Naive thymus-derived CD4-positive, alpha-beta T cell (primary cell): ENCODE measurements at regions not wholly inside any gene's neighbourhood (a gene's known extent, or its start where the extent isn't known, plus 50 kb on each side); places are given as distances from the start of the nearest gene placed in this dataset.

Source experiments
- ATAC-seq: fragments of 150-1000 bp; cut with Tn5 transposase; 2 replicates; pipeline ENCODE4 v1.10.0; 2021; ENCODE audit warnings: mild to moderate bottlenecking, moderate library complexity
- CTCF ChIA-PET: fragments of 350-600 bp; sonication (Branson Sonifier 250); formaldehyde crosslinking; loops from one replicate; lab custom pipeline; 2021; ENCODE audit warnings: antibody characterized with exemption; lab: Charles Lee
- POLR2A ChIA-PET: fragments of 350-600 bp; sonication (Branson Sonifier 250); formaldehyde crosslinking; loops from one replicate; lab custom pipeline; 2021; ENCODE audit warnings: antibody characterized with exemption, inconsistent platforms; lab: Charles Lee
- DNase-seq, 9 donors: peaks; one replicate each; pipeline versions ENCODE4 v3.0.0 to v3.0.0-alpha.2; 2020 to 2022; ENCODE audit warnings: mixed read lengths in 1 of 9
- H3K27ac ChIP-seq: one replicate; pipeline ENCODE4 v1.7.0; 2013; ENCODE audit warnings: mild to moderate bottlenecking, low read depth, low read length, moderate library complexity
- H3K27me3 ChIP-seq, 2 donors: one replicate each; pipeline ENCODE4 v1.7.0; 2013; ENCODE audit warnings: low read length in 2 of 2, mild to moderate bottlenecking in 2 of 2, moderate library complexity in 2 of 2; ENCODE audit not compliant: control insufficient read depth in 2 of 2, insufficient read depth in 2 of 2
- H3K36me3 ChIP-seq, 3 experiments: 1 replicate in 2 of 3; 2 replicates in 1 of 3; pipeline ENCODE4 v1.7.0; 2013; ENCODE audit warnings: low read length in 3 of 3, mild to moderate bottlenecking in 3 of 3, moderate library complexity in 1 of 3; ENCODE audit not compliant: insufficient read depth in 3 of 3, control insufficient read depth in 2 of 3
- H3K4me1 ChIP-seq, 2 donors: one replicate each; pipeline ENCODE4 v1.7.0; 2013; ENCODE audit warnings: low read length in 2 of 2, mild to moderate bottlenecking in 2 of 2, moderate library complexity in 1 of 2; ENCODE audit not compliant: control insufficient read depth in 2 of 2, insufficient read depth in 2 of 2
- H3K4me3 ChIP-seq: 2 replicates; pipeline ENCODE4 v1.7.0; 2013; ENCODE audit warnings: mild to moderate bottlenecking, low read length
- H3K9me3 ChIP-seq, 3 experiments: 1 replicate in 2 of 3; 2 replicates in 1 of 3; pipeline ENCODE4 v1.7.0; 2013; ENCODE audit warnings: low read length in 3 of 3; ENCODE audit not compliant: control insufficient read depth in 2 of 3
- H3K27ac Mint-ChIP-seq, 9 donors: one replicate each; pipeline ENCODE4 v1.8.0; 2020 to 2022; ENCODE audit warnings: mixed read lengths in 9 of 9, mild to moderate bottlenecking in 8 of 9, moderate library complexity in 5 of 9, inconsistent platforms in 2 of 9
- H3K27me3 Mint-ChIP-seq, 5 donors: one replicate each; pipeline ENCODE4 v1.8.0; 2021 to 2022; ENCODE audit warnings: mixed read lengths in 5 of 5, mild to moderate bottlenecking in 1 of 5
- H3K36me3 Mint-ChIP-seq, 5 donors: one replicate each; pipeline ENCODE4 v1.8.0; 2020 to 2022; ENCODE audit warnings: mixed read lengths in 5 of 5, mild to moderate bottlenecking in 3 of 5, inconsistent platforms in 1 of 5
- H3K4me1 Mint-ChIP-seq, 7 donors: one replicate each; pipeline ENCODE4 v1.8.0; 2020 to 2022; ENCODE audit warnings: mixed read lengths in 7 of 7, mild to moderate bottlenecking in 3 of 7, inconsistent platforms in 1 of 7
- H3K4me3 Mint-ChIP-seq, 10 donors: one replicate each; pipeline ENCODE4 v1.8.0; 2020 to 2022; ENCODE audit warnings: mild to moderate bottlenecking in 10 of 10, mixed read lengths in 10 of 10, moderate library complexity in 6 of 10, inconsistent platforms in 2 of 10
- H3K9me3 Mint-ChIP-seq, 11 donors: one replicate each; pipeline ENCODE4 v1.8.0; 2020 to 2022; ENCODE audit warnings: mixed read lengths in 11 of 11, mild to moderate bottlenecking in 4 of 11, inconsistent platforms in 1 of 11, moderate library complexity in 1 of 11
- intact Hi-C, 2 donors: fragments of 100-400 bp; cut with micrococcal nuclease; formaldehyde crosslinking; loops; one replicate each; pipeline ENCODE4 v1.15.1; 2023

DNA sequence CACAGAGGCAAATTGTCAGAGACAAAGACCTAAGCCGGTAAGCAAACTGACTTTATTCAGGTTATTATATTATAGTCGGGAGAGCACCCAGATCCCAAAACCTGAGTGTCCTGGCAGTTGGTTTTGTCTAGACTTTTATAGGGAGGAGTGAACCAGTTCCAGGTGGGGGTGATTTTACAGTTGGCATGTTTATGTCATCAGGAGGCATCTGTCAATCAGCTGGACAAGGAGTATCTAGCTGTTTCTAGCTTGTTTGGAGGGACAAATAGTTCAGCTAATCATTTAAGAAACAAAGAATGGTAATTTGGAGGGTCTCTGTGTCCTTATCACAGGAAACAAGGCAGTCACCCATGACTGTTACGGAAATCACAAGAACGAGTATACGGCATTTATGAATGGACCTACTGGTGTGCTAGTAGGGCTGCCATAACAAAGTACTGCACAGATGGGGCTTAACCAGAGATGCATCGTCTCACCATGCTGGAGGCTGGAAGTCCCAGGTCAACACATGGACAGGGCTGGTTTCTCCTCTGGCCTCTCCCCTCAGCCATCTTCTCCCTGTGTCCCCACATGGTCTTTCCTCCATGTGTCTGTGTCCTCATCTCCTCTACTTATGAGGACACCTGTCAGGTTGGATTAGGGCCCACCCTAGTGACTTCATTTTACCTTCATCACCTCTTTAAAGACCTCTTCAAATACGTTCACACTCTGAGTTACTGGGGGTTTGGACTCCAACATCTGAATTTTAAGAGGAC lies 122.7 kb downstream of the LY86 start:
- peaks cover 0 to 3% (median 0%) of the 10 kb centered on the region in 5 donors for H3K36me3 Mint-ChIP-seq
- H3K4me1 Mint-ChIP-seq, result peaks cover 15 to 35% (median 29%) of the 10 kb centered on the region in 7 donors
- no peaks in the 10 kb centered on the region for H3K27me3 ChIP-seq
- CTCF ChIA-PET, result interaction anchor here (2.4 kb wide), 1 partner anchor 13 kb away, joined by 5 read pairs; no protein-coding TSS in a partner anchor
- peaks cover 0 to 19% of the 10 kb centered on the region in 2 donors for H3K4me1 ChIP-seq
- POLR2A ChIA-PET, result no interaction called here
- H3K4me3 Mint-ChIP-seq, result peak overlapping the region; percentile 39 to 86 (median 74)
- H3K9me3 ChIP-seq, result no peaks in the 10 kb centered on the region
- H3K4me3 ChIP-seq, result no peak overlapping the region
- no peak for DNase-seq
- no peak for ATAC-seq
- H3K36me3 ChIP-seq, result no peaks in the 10 kb centered on the region
- H3K27me3 Mint-ChIP-seq, result peaks cover 0 to 35% (median 7%) of the 10 kb centered on the region in 5 donors
- intact Hi-C loops, result no loop called here
- peak overlapping the region in 6 of 9 donors; percentile 8 to 81 (median 36) for H3K27ac Mint-ChIP-seq
- H3K27ac ChIP-seq, result no peak overlapping the region
- H3K9me3 Mint-ChIP-seq, result no peaks in the 10 kb centered on the region

- H3K36me3 Mint-ChIP-seq, result peaks cover 0 to 3% (median 0%) of the 10 kb centered on the region in 5 donors
- Histone ChIP-seq H3K27ac (no peak overlapping the region), H3K27me3 (no peaks in the 10 kb centered on the region), H3K4me1 (peaks cover 0 to 19% of the 10 kb centered on the region in 2 donors), H3K9me3 (no peaks in the 10 kb centered on the region), H3K36me3 (no peaks in the 10 kb centered on the region), H3K4me3 (no peak overlapping the region)
- intact Hi-C loops, result no loop called here
- DNase-seq, result peak in 6 of 9 donors; percentile 19 to 46 (median 38)
- H3K9me3 Mint-ChIP-seq, result no peaks in the 10 kb centered on the region
- peaks cover 0 to 30% (median 7%) of the 10 kb centered on the region in 5 donors for H3K27me3 Mint-ChIP-seq
- CTCF ChIA-PET, result interaction anchor here (2.4 kb wide), 1 partner anchor 12 kb away, joined by 5 read pairs; no protein-coding TSS in a partner anchor
- POLR2A ChIA-PET, result no interaction called here
- H3K27ac Mint-ChIP-seq, result peak overlapping the region in 8 of 9 donors; percentile 8 to 81 (median 54)
- peak overlapping the region; percentile 39 to 86 (median 74) for H3K4me3 Mint-ChIP-seq
- ATAC-seq, result peak; percentile 44
- peaks cover 13 to 38% (median 29%) of the 10 kb centered on the region in 7 donors for H3K4me1 Mint-ChIP-seq
Observed at GRCh38 chr6:6711832-6712448, 123.4 kb downstream of the LY86 start.

- CTCF ChIA-PET, result interaction anchor here (2.4 kb wide), 1 partner anchor 12 kb away, joined by 5 read pairs; no protein-coding TSS in a partner anchor
- H3K36me3 ChIP-seq, result no peaks in the 10 kb centered on the region
- H3K27ac ChIP-seq, result no peak overlapping the region
- peaks cover 0 to 24% (median 7%) of the 10 kb centered on the region in 5 donors for H3K27me3 Mint-ChIP-seq
- intact Hi-C loops, result no loop called here
- H3K4me1 Mint-ChIP-seq, result peaks cover 13 to 43% (median 30%) of the 10 kb centered on the region in 7 donors
- H3K4me1 ChIP-seq, result peaks cover 0 to 19% of the 10 kb centered on the region in 2 donors
- ATAC-seq, result peak; percentile 70
- peak overlapping the region in 9 of 10 donors; percentile 4 to 86 (median 75) for H3K4me3 Mint-ChIP-seq
- peak in 3 of 9 donors; percentile 26 to 28 (median 27) for DNase-seq
- no peak overlapping the region for H3K4me3 ChIP-seq
- peaks cover 0 to 3% (median 0%) of the 10 kb centered on the region in 5 donors for H3K36me3 Mint-ChIP-seq
- peak overlapping the region in 5 of 9 donors; percentile 2 to 46 (median 11) for H3K27ac Mint-ChIP-seq
- no peaks in the 10 kb centered on the region for H3K9me3 ChIP-seq
- POLR2A ChIA-PET, result no interaction called here
- no peaks in the 10 kb centered on the region for H3K9me3 Mint-ChIP-seq
- no peaks in the 10 kb centered on the region for H3K27me3 ChIP-seq
Observed at GRCh38 chr6:6712449-6713403, 124.2 kb downstream of the LY86 start.

GRCh38 chr6:6713657-6714056 lies 125.1 kb downstream of the LY86 start:
- peaks cover 0 to 21% (median 7%) of the 10 kb centered on the region in 5 donors for H3K27me3 Mint-ChIP-seq
- Histone ChIP-seq H3K4me1 (peaks cover 0 to 19% of the 10 kb centered on the region in 2 donors), H3K9me3 (no peaks in the 10 kb centered on the region), H3K4me3 (no peak overlapping the region), H3K27me3 (no peaks in the 10 kb centered on the region), H3K36me3 (no peaks in the 10 kb centered on the region), H3K27ac (no peak overlapping the region)
- H3K4me3 Mint-ChIP-seq, result no peak overlapping the region
- ChIA-PET CTCF (no interaction called here), POLR2A (no interaction called here)
- peaks cover 13 to 53% (median 36%) of the 10 kb centered on the region in 7 donors for H3K4me1 Mint-ChIP-seq
- H3K27ac Mint-ChIP-seq, result no peak overlapping the region
- no peak for DNase-seq
- intact Hi-C loops, result no loop called here
- H3K36me3 Mint-ChIP-seq, result peaks cover 0 to 2% (median 0%) of the 10 kb centered on the region in 5 donors
- H3K9me3 Mint-ChIP-seq, result no peaks in the 10 kb centered on the region
- ATAC-seq, result no peak

DNA sequence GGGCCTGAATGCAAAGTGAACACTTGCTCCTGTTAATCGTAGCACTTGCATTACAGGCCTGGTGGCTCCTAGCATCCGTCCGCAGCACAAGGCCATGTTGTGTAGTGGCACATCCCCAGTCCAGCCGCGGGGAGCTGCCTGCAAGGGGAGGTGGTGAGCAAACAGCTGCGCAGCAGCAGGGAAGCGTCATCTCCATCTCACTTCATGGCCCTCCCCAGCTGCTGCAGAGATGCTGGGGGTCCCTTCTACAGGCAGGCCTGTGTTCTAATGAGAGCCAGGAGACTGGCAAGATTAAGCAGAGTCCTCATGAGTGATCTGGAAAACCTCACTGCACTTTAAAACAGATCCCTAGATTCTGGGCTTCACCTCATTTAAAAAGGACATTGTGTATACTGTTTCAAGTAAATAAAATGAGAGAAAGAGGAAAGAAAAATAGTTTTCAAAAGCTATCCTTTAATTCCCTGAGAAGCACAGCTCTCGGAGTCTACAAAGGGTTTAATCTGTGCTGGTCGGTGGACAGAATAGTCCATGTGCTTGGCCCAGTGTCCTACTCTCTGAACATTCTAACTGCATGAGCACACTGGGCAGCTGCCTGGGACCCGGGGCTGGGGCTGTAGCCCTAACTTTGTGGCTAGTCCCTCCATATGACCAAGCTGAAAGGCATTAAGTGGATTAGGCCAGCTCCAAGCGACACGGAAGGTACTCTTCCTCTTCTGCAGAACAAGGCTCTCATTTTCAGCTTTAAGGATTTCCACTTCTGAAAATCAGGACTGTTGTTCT lies 125.8 kb downstream of the LY86 start:
- peaks cover 0 to 21% (median 7%) of the 10 kb centered on the region in 5 donors for H3K27me3 Mint-ChIP-seq
- Histone ChIP-seq H3K27ac (no peak overlapping the region), H3K27me3 (no peaks in the 10 kb centered on the region), H3K9me3 (no peaks in the 10 kb centered on the region), H3K4me3 (no peak overlapping the region), H3K36me3 (no peaks in the 10 kb centered on the region), H3K4me1 (peaks cover 0 to 19% of the 10 kb centered on the region in 2 donors)
- DNase-seq (no peak), ATAC-seq (no peak)
- no peaks in the 10 kb centered on the region for H3K9me3 Mint-ChIP-seq
- H3K4me1 Mint-ChIP-seq, result peaks cover 13 to 58% (median 36%) of the 10 kb centered on the region in 7 donors
- CTCF ChIA-PET, result no interaction called here
- POLR2A ChIA-PET, result interaction anchor here (0.6 kb wide), 1 partner anchor 8 kb away, joined by 3 read pairs; no protein-coding TSS in a partner anchor
- intact Hi-C loops, result no loop called here
- no peaks in the 10 kb centered on the region for H3K36me3 Mint-ChIP-seq
- no peak overlapping the region for H3K4me3 Mint-ChIP-seq
- H3K27ac Mint-ChIP-seq, result peak overlapping the region in 2 of 9 donors; percentile 3 to 36
